HG03045 (cell line): ENCODE measurements at regions not wholly inside any gene's neighbourhood (a gene's known extent, or its start where the extent isn't known, plus 50 kb on each side); places are given as distances from the start of the nearest gene placed in this dataset.

Experiments used
- ATAC-seq: cut with Tn5 transposase; IDR thresholded peaks from one replicate; pipeline ENCODE4 v1.9.1; 2021; ENCODE audit warnings: mild to moderate bottlenecking, moderate library complexity; ENCODE audit not compliant: unreplicated experiment

GRCh38 chr14:87547536-87547935 lies 445.4 kb downstream of the GALC start:
- ATAC-seq, result no peak

- ATAC-seq, result no peak
These were observed 450.7 kb downstream of the GALC start for GRCh38 chr14:87542288-87542687.

GRCh38 chr14:87540339-87540738 lies 452.6 kb downstream of the GALC start:
- no peak for ATAC-seq

GRCh38 chr14:87529081-87529480 lies 463.9 kb downstream of the GALC start:
- ATAC-seq, result no peak

GRCh38 chr14:87526731-87527130 lies 466.3 kb downstream of the GALC start:
- no peak for ATAC-seq

GRCh38 chr14:87524011-87524410 lies 469.0 kb downstream of the GALC start:
- ATAC-seq, result no peak

GRCh38 chr14:87522575-87522974 lies 470.4 kb downstream of the GALC start:
- ATAC-seq, result no peak

GRCh38 chr14:87508333-87508732 lies 484.6 kb downstream of the GALC start:
- no peak for ATAC-seq

GRCh38 chr14:87503711-87504110 lies 489.3 kb downstream of the GALC start:
- ATAC-seq, result no peak

- no peak for ATAC-seq
These were observed 495.7 kb downstream of the GALC start for GRCh38 chr14:87497301-87497700.

GRCh38 chr14:87494010-87494409 lies 499.0 kb downstream of the GALC start:
- no peak for ATAC-seq

GRCh38 chr14:87492561-87492960 lies 500.4 kb downstream of the GALC start:
- ATAC-seq, result no peak

- ATAC-seq, result no peak
These were observed 501.2 kb downstream of the GALC start for GRCh38 chr14:87491816-87492215.

GRCh38 chr14:87489196-87489819 lies 503.7 kb downstream of the GALC start:
- ATAC-seq, result no peak

- ATAC-seq, result no peak
These were observed 509.4 kb downstream of the GALC start for GRCh38 chr14:87483271-87484260.

- no peak for ATAC-seq
These were observed 524.5 kb downstream of the GALC start for GRCh38 chr14:87468531-87468930.

GRCh38 chr14:87467578-87467977 lies 525.4 kb downstream of the GALC start:
- ATAC-seq, result no peak

- no peak for ATAC-seq
These were observed 527.2 kb downstream of the GALC start for GRCh38 chr14:87465770-87466169.

- ATAC-seq, result no peak
These were observed 531.3 kb downstream of the GALC start for GRCh38 chr14:87461704-87462103.

- ATAC-seq, result no peak
These were observed 535.3 kb downstream of the GALC start for GRCh38 chr14:87457720-87458119.

GRCh38 chr14:87450193-87450592 lies 542.8 kb downstream of the GALC start:
- ATAC-seq, result no peak

GRCh38 chr14:87449016-87449415 lies 544.0 kb downstream of the GALC start:
- ATAC-seq, result no peak
